GM21529 (cell line): ENCODE measurements at regions not wholly inside any gene's neighbourhood (a gene's known extent, or its start where the extent isn't known, plus 50 kb on each side); places are given as distances from the start of the nearest gene placed in this dataset.

ENCODE experiments used
- ATAC-seq: cut with Tn5 transposase; IDR thresholded peaks from one replicate; pipeline ENCODE4 v1.9.1; 2021; ENCODE audit not compliant: unreplicated experiment

DNA sequence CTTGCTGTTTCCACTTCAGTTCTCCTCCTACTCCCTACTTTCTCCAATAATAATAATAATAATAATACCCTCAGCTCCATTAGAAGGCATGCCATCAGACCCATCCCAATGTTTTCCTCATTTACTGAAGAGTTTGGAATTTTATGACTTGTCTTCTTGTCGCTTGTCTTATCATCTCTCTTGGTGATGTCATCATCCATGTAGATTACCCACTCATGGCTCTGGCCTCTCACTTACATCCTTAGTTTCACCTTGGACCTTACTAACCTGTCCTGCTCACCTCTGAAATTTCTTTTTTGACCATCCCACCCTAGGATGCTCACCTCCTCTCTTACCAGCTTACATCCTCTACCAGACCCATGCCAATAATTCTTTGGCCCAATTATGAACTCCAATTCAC lies 329.3 kb downstream of the ACTL7B start:
- ATAC-seq = no peak

DNA sequence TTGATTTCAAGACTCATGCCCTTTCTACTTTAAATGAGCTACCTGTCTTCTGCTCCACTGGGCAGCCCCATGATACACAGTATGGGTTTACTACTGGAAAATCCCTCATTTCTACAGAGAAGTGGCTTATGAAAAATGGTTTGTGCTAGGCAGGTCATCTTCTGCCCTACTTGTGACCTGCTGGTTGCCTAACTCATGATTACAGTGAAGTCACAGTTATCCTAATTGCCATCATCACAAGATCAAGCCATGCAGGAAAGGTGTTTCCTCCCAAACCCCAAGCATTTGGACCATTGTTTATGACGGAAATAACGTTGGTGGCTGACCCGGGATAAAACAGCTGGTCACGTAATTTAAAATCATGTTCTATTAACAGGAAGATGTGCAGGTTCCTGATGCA lies 330.6 kb downstream of the ACTL7B start:
- no peak for ATAC-seq

DNA sequence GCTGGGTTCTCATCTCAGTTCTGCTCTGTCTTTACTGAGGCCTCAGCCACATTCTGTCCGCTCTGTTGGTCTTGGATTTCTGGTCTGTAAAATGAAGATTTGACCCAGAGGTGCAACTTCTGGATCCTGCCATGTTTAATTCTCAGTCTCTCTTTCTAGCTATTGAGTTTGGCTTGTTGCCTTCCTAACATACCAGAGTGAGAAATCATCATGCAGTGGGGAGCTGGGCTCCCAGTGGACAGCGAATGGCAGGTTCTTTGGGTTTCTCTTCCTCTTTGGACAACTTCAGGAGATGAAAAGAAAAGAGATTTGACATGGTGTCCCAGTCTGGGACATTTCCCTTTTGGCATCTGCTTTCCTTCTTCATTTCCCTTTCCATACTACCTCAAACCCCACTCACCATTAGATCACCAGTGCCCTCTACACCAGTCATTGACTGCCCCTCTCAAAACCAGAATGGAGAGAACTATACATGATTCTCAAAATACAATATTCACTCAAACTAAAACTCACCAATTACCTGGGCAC lies 334.7 kb downstream of the ACTL7B start:
- no peak for ATAC-seq

DNA sequence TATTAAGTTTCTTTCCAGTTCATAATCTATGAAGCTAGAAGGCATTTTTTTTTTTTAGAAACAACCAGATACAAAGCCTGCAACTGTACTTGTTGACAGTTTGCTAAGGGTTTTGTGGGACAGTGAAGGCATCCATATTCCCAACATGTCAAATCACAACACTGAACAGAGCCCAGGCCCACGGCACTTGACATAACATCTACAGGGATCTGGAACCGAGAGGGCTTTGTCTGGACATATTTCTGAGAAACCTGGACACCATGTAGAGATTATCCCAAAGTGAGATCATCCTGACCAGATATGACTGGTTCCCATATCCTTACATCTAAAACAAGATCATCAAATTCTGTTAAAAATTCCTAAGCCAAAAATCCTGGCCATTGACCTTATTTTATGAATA lies 336.3 kb downstream of the ACTL7B start:
- no peak for ATAC-seq

DNA sequence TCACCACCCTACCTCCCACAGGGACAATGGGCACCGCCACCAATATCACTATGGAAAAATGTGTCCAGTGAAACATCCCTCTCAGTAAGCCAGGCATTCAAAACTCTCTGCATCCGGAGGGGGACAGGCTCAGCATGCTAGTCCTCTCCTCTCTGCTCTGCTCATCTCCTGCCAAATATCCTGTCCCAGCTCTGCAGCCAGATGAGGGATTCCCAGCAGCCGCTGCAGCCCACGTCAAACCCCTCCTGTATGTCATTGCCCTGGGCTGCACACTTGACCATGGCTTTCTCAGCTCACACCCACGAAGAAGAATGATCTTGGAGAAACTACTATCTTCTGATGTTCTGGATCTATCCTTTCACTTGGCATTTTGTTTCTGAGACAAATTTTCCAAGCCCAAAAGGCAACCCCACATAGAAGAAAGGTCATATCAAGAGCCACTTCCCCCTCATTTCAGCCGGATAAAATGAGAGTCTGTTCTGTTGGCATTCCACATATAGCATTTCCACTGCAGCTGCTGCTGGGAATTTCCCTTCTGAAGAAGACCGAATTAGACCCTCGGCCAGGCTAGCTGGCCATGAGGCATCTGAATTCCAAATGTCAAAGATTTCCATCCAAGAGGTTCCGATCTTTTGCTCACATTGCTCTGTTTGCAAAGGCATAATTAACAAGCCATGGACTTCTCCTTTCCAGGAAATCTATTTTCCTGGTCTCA lies 338.0 kb downstream of the ACTL7B start:
- ATAC-seq = no peak

DNA sequence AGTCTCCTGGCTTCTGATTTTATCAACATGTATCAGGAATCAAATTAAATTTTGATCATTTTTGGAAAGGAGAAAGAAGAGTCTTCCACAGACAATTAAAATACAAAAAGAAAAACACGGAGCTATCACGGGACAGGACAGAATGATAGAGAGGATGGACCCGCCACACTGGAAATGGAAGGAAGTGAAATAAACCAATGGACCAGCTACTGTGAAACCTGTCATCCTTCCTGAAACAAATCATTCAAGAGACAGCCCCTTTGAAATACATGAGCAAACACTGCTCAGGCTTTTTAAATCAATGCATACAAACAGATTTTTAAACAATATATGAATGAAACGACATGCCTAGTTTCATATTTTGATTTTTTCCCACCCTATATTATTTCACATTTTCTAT lies 339.4 kb downstream of the ACTL7B start:
- ATAC-seq = no peak

DNA sequence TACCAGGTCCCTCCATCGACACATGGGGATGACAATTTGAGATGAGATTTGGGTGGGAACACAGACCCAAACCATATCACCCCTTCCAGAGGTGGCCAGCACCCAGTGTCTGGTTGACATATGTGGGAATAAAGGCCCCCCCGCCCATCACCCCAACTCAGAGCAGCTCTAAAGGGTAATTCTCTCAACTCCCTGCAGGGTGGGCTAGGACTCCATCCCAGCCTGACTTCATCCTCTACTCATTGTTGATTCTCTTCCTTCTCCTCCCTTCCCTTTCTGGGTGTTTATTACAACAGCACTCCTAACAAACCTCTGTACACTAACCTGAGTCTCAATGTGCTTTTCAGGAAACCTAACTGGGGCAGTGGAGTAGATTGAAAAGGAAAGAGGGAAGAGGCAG lies 339.9 kb downstream of the ACTL7B start:
- ATAC-seq = no peak

DNA sequence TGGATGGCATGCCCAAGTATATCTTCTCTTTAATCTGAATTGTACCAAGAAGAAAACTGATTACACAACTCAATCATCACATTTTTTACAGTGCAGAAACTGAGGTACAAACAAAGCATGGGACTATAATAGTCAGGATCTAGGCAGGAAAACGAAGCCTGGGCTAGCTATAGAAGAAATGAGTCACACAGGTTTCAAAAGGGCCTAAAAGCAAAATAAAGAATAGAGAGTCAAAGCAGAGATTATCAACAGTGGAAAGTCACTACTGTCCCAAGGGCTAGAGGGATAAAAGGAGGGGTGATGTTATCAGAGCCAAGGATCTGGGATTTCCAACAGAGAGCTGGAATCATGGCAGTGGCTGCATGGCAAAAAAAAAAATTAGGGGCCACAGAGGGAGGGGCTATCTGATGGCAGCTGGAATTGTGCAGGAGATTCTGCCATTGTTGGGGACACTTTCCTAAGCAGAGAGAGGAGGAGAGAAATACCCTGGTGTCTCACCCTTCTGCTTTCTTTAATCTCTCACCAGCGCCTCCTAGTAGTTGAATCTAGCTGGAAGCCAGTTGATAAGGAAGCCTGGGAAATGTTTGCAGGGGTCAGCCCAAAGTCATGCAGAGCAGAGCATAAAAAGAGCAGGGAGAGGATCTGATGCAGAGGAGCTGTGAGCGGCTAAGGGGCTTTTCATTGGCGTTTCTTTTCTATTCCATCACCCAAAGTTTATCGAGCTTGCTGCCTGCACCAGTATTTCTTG lies 343.2 kb downstream of the ACTL7B start:
- no peak for ATAC-seq

DNA sequence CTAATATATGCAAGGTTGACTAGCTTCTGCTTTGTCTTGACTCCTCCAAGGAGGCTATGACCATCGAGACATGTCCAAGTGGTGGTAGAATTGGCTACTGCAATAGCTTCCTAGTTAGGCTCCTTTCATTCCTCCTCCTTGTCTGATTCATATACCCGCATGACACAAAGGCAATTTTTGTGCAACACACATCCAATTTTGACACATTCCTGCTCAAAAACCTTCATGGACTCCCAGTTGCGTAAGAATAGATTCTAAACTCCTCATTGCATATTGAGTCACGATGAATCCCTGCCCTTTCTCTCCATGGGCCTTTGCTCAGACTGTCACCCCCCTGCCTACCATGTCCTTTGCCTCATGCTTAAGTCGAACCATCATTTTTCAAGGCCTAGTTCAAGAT lies 344.5 kb downstream of the ACTL7B start:
- ATAC-seq = no peak

DNA sequence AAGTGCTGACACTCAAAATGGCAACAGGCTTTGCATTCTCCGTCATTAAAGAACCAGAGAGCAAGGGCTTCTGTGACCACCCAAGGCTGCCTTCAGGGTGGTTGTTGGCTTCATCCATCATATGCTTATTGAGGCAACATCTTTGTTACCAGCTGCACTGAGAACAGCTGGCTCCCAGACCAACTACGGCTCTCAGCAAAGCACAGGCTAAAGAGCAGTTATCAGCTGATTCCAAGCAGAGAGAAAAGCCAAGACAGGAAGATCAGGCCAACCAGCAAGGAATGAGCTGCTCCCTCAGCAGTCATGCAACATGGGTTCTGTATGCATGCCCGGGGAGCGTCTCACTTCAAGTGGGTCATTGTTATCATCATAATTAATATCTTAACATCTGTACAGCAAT lies 358.9 kb downstream of the ACTL7B start:
- no peak for ATAC-seq

DNA sequence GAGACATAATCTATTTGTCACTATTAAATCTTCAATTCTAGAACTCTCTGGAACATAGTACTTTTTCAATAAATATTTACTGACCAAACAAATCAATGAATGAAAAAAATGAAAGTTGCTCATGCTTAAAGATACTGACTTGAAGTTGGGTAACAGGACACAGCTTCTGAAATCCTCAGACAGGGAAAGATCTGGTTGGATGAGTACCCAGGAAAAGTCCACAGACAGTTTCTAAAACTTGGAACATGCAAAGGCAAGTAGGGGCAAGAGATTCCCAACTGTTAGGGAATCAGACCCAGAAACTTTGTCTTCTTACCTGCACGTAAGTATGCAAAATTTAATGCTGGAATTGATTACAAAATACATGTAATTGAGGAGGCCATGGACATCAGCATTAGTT lies 366.2 kb downstream of the ACTL7B start:
- no peak for ATAC-seq

DNA sequence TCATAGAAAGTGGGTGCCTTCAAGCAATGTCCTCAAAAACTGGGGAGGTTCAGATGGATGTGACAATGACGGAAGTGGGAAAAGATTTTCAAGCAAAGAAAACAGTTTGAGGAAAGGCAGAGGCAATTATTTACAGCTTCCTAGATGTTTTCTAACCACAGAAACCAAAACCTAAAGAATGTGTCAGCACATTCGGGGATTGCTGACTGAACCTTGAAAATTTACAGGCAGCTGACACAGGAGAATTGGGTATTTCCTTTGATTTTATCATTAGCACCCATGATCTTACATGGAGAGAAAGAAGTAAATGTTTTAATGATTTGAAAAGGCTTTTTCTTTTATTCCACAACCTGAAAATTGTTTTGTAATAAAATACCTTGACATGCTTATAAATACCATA lies 369.0 kb downstream of the ACTL7B start:
- no peak for ATAC-seq

DNA sequence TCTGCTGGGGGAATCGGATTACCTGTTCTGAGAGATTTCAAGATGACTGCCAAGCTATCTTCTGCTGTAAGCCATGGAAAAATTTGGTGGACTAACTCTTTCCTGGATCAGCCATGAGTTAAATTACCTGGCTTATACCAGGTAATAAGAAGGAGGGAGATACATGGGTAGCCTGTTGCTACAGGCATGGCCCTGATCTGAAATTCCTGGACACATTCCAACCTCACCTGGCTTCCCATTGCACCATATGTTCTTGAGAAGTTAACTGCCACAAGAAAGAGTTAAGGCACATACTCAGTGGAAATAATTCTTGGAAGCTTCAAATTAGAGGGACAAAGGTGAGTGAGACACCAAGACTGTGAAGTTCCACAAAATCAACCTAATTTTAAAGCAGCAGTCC lies 371.3 kb downstream of the ACTL7B start:
- ATAC-seq = no peak

DNA sequence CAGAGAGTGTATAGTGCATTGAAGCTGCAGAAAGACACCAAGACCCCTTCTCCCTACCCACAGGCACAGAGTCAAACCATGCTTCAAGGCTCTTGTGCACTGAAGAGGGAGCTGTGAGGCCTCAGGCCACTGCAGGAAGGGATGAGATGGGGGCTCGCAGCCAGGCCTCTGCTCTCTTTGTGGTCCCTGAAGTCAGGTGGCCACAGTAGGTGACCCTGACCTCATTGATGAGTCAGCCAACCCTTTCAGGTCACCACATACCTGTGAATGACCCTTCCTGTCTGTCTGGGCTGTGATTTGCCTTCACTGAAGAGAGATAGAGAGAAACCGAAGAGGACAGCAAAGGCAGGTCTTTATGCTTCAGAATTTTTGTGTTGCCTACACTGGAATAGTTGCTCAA lies 372.1 kb downstream of the ACTL7B start:
- no peak for ATAC-seq

DNA sequence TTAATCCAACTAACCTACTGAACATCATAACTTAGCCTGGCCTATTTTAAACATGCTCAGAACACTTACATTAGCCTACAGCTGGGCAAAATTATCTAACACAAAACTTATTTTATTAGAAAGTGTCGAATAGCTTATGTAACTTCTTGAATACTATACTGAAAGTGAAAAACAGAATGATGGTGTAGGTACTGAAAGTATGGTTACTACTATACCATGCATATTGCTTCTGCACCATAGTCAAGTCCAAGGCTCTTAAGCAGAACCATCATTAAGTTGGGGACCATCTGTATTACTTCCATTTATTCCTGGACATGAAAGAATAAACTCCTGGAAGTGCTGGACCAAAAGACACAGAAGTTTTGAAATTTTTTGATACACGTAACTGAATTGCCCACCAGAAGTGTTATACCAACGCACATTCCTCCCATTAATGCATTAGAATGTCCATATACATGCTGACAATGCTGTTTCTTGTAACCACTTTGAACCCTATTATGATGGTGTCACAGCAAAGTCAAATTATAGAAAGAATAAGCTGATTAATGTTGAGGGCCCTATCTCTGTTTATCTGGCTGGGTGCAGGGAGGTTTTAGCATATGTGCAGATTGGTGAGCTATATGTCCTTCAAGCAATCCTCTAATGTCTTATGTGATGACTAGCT lies 375.7 kb downstream of the ACTL7B start:
- ATAC-seq = no peak

DNA sequence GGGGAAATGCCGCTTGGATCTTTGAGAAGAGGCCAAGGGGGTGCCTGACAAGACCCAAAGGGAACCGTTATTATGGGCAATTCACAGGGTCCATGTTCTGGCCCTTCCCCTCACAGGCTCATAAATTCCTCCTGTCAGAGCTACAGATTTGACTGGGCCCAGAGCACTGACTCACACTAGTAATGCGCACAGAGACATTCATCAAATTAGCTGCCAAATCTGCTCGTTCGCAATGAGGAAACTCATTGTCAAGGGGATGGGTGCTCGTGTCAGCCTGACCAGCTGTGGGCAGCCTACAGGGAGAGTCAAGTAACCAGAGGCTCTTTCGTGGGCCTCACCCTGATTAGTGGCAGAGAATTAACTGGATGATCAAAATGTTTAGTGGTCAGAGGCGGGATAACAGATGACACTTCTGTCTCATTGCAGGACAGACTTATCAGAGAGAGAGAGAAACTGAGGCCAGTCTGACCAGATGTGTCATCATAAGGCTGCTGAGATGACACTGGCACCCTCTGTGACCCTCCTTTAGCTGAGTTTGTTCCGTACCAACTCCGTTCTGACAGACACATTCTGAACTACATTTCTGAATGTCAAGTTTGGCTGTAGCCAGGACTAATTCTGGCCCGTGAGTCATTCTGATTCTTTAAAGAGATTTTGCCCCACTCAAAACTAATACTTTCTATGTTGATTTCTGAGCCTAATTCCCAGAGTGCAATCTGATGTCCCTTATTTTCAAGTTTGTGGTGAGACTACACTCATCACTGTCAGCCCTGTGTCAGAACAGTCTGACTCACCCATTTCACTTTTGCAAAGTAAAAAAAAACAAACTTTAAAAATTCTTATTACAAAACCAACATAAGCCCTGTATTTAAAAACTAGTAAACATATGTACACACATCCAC lies 377.1 kb downstream of the ACTL7B start:
- peak; percentile 79 for ATAC-seq

DNA sequence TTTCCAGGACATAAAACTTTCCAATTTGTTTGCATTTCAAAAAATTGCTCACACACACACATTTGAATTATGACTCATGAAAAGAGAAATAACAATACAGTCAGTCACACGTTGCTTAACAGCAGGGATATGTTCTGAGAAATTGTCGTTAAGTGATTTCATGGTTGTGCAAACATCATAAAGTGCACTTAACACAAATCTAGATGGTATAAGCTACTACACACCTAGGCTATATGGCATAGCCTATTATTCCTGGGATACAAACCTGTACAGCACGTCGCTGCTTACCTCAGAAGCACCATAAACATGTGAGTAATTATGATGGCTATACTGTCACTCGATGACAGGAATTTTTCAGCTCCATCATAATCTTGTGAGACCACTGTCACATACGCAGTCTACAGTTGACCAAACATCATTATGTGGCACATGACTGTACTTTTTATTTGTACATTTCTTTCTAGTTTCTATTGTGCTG lies 378.2 kb downstream of the ACTL7B start:
- no peak for ATAC-seq

DNA sequence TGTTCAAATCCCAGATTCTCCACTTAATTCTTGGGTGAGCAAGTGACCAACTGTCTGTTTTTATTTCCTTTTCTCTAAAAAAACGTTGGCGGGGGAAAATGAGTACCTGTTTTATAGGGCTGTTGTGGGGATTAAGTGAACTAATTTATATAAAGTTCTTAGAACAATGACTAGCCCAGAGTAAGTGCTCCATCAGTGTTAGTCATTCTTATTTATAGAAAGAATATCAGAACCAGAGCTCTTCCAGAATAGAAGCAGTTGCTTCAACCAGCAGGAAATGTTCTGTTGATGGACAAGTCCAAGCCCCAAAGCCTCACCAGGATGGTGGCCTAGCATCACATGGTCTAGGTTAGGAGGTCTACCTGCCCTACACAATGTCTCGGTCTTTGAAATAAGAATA lies 379.2 kb downstream of the ACTL7B start:
- ATAC-seq = no peak

DNA sequence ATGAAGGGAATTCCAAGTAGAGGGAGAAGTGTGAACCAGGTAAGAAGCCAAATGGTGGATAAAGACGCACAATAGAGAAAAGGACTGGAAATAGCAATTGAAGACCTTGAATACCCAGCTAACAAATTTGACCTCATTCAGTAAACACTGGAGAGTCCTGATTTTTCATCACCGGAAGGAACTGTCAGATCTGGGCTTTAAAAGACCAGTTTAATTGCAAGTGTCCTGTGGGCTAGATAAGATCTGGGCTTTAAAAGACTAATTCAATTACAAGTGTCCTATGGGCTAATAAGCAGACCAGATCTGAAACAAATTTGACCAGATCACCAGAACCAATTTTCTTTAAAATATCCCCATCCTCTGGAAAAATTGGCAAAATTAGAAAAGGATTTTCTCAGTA lies 380.0 kb downstream of the ACTL7B start:
- ATAC-seq = no peak

DNA sequence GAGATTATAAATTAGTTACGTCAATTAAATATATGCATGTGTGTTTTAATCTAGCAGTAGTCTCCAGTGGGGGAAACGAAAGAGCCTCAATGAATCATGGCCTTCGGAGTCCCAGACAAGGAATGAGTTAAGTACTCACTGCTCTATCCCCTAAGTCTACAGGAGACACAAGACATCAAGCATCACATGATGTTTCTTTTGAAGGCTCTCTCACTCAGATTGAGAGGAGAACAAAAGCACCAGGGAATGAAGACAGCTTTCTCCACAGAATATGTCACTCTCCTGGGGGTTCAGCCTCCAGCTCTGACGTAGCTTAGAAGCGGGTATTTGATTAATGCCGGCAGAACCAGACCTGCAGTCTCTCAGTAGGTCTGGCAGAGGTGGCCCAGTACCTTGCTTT lies 381.4 kb downstream of the ACTL7B start:
- no peak for ATAC-seq
